ENCODE measurements at regions not wholly inside any gene's neighbourhood (a gene's known extent, or its start where the extent isn't known, plus 50 kb on each side); places are given as distances from the start of the nearest gene placed in this dataset.
"Not testable (repeated sequence)": the region's sequence is repeated elsewhere in the genome, so short reads cannot be mapped to it uniquely, and the experiment has no call there.

DNA sequence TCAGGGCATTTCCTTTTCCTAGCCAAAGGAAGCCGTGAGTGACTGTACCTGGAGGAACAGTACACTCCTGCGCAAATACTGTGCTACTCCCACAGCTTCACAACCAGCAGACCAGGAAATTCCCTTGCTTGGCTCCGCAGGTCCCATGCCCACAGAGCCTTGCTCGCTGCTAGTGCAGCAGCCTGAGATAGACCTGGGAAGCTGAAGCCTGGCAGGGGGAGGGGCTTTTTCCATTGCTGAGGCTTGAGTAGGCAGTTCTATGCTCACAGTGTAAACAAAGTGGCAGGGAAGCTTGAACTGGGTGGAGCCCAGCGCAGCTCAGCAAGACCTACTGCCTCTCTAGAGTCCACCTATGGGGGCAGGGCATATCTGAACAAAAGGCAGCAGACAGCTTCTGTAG lies 291.2 kb downstream of the HGF start:
- DNase-seq (ENCODE audit: low read depth), result no peak

DNA sequence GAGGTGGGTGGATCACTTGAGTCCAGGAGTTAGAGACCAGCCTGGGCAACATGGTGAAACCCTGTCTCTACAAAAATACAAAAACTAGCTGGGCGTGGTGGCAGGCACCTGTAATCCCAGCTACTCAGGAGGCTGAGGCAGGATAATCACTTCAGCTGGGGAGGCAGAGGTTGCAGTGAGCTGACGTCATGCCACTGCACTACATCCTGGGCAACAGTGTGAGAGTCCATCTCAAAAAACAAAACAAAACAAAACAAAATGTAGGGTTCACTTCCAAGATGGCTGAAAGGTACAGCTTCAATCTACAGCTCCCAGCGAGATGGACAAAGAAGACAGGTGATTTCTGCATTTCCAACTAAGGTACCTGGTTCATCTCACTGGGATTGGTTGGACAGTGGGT lies 291.6 kb downstream of the HGF start:
- not testable (repeated sequence) for DNase-seq (ENCODE audit: low read depth)

- no peak for DNase-seq (ENCODE audit: low read depth)
Observed at GRCh38 chr7:81473236-81473635, 296.6 kb downstream of the HGF start.

DNA sequence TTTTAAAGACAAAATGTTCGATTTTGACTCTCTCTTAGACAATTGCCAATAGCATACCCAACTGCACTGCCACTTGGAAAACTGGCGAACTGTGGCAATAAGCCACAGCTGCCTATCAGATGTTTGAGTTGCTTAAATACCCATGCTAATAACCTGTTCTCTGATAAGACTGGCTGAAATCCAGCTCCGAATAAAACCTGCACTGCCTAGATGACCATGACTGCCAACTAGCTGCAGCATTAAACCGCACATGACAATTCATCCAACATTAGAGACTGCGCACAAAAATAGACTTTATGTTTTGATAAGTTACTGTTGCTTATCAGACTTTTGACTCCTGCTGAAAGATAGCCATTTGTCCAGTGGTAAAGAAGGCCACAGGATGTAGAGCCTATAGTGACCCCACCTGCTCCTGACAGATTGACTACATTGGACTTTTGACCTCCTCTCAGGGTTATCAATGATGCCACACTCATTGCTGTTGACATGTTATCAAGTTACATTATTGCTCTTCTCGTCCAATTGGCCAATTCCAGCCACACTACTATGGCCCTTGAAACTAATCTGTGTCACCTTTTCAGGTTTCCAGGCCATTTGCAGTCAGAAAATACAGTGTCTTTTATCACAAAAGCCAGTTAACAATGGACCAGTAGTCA lies 299.0 kb downstream of the HGF start:
- no peak for DNase-seq (ENCODE audit: low read depth)

- DNase-seq (ENCODE audit: low read depth), result no peak
Observed at GRCh38 chr7:81469869-81470723, 299.8 kb downstream of the HGF start.

DNA sequence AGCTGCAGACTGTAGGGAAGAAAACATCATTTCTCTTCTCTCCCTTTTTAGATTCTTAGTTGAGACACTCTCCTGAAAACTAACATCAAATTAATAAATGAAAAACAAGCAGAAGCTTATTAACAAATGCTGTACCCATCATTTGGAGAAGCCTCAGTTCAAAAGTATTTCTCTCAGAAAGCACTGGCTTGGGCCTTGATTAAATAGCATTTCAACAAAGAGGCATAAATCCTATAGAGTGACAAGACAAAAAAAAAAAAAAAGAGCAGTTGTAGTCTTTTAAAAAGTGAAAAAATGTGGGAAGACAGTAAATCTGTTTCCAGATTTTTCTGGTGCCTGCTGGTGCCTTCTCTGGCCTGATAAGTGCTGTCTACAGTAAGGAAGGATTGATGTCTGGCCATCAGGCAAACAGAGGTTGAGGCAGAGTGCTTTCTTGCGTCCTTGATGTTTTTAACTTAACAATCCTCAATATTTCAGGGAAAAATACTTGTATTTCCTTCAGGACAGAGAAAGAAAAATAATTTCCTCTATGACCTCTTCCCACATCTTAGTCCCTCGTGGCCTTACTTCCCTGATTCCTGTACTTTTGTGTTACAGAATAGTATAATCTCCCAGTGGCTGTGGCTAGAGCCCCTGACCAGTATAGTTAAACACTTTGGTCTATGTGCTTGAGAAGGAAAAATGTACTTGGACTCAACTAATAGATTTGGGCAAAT lies 300.5 kb downstream of the HGF start:
- no peak for DNase-seq (ENCODE audit: low read depth)

GRCh38 chr7:81468526-81468925 lies 301.3 kb downstream of the HGF start:
- DNase-seq (ENCODE audit: low read depth), result no peak

- DNase-seq (ENCODE audit: low read depth), result no peak
Observed at GRCh38 chr7:81467964-81468363, 301.9 kb downstream of the HGF start.

DNA sequence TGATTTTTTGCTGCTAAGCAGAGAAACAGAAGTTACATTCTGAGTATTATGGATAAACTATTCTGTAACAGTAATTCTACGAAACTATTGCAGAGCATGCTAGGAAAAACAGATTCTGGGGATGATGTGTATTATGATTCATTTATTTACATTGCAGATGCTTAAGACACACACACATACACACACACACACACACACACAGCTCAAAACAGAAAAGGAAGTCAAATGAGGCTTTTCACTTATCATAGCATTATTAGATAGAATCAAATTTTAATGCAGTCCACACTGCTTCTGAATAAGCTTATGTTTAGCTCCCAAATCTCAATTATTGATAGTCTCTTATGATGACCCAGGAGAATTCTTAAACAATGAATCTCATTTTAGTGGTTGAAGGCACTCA lies 307.2 kb downstream of the HGF start:
- DNase-seq (ENCODE audit: low read depth), result no peak

DNA sequence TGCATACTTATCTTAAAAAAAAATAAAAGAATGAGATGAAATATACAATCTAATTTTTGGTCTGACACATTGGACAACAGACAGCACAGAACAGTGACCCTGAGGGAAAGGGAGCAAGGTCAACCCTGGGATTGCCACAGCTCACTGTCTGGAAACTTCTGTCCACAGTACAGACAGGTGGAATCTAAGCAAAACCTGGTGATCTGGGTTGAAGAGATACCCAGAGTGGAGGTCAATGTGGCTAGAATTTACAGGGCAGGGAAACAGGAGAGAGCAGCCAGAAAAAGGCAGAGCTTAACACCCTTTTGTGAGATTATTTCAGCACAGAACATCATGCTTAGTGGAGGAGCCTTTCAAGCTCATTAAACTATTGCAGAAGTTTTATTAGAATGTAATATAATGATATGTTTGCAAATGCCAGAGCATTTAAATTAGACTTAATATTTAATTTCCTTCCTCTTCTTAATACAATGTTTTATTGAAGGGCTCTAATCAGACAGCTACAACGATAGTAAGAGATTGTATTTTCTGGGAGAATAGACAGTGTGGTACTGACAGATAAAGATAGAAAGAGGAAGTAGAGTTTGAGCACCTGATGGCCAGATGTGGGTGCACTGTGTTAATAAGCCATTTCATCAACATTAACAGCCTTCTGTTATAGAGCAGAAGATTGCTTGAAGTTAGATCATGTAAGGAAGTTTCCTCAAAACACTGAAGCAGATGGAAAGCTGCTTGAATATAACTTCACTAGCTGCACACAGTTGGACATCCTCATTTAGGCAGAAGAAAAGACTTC lies 309.4 kb downstream of the HGF start:
- no peak for DNase-seq (ENCODE audit: low read depth)

- DNase-seq (ENCODE audit: low read depth), result no peak
Observed at GRCh38 chr7:81459485-81459884, 310.4 kb downstream of the HGF start.

GRCh38 chr7:81457852-81458522 lies 311.9 kb downstream of the HGF start:
- no peak for DNase-seq (ENCODE audit: low read depth)

DNA sequence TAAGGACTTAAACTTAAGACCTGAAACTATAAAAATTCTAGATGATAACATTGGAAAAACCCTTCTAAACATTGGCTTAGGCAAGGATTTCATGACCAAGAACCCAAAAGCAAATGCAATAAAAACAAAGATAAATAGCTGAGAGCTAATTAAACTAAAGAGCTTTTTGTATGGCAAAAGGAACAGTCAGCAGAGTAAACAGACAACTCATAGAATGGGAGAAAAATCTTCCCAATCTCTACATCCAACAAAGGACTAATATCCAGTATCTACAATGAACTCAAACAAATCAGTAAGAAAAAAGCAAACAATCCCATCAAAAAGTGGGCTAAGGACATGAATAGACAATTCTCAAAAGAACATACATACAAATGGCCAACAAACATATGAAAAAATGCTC lies 316.1 kb downstream of the HGF start:
- not testable (repeated sequence) for DNase-seq (ENCODE audit: low read depth)

- DNase-seq (ENCODE audit: low read depth), result no peak
Observed at GRCh38 chr7:81449105-81449504, 320.7 kb downstream of the HGF start.

GRCh38 chr7:81447351-81447952 lies 322.4 kb downstream of the HGF start:
- DNase-seq (ENCODE audit: low read depth), result no peak

DNA sequence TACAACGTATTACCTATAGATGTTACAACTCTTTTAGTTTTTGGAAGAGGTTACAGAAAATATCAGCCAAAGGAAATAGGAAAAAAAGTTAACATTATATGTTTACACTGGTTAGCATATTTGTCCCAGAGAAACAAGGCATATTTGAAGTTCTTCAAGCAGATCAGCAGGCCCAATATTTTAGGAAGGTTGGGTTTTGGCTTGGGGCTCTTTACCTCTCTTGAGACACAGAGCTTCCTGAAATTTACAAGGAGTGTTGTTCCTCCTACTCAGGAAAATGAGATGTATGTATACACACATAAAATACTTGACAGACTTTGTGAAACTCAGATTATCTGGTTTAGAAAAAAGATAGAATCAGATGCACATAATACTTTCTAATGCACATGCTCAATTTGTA lies 323.6 kb downstream of the HGF start:
- DNase-seq (ENCODE audit: low read depth), result no peak

DNA sequence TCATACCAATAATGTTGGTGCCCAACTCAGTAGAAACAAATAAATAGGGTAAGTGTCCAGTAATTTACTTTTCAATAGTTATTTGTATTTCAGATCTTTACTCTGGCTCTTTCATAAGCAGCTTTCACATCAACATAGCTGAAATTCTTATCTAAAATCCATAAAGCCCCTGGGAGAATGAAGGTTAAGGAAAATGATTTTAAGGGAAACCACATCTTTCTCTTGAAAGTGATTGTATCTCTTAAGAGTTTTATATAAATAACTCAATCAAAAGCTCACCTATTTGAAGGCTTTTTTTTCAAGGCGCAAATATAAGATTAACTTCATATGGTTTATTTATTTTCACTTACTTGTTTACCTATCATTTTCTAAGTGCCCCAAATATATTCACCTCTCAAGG lies 324.4 kb downstream of the HGF start:
- no peak for DNase-seq (ENCODE audit: low read depth)

DNA sequence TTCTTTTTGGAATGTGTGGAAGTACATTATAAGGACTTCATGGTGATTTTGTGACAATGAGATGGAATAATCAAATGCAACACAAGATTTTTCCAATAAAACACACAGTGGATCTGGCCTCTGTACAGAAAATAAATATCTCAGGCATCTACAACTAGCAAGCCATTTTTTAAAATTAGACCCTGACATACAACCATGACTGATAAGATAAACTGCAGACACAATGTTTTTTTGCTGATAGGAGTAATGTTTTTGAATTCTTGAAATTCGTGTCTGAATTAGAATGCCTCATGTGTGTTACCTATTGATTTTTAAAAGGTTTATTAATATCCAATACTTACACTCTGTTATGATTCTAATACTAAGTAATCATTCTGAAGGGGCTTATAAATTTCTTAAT lies 328.1 kb downstream of the HGF start:
- DNase-seq (ENCODE audit: low read depth), result no peak

- no peak for DNase-seq (ENCODE audit: low read depth)
Observed at GRCh38 chr7:81439591-81439990, 330.3 kb downstream of the HGF start.

- not testable (repeated sequence) for DNase-seq (ENCODE audit: low read depth)
Observed at GRCh38 chr7:81437160-81437559, 332.7 kb downstream of the HGF start.

DNA sequence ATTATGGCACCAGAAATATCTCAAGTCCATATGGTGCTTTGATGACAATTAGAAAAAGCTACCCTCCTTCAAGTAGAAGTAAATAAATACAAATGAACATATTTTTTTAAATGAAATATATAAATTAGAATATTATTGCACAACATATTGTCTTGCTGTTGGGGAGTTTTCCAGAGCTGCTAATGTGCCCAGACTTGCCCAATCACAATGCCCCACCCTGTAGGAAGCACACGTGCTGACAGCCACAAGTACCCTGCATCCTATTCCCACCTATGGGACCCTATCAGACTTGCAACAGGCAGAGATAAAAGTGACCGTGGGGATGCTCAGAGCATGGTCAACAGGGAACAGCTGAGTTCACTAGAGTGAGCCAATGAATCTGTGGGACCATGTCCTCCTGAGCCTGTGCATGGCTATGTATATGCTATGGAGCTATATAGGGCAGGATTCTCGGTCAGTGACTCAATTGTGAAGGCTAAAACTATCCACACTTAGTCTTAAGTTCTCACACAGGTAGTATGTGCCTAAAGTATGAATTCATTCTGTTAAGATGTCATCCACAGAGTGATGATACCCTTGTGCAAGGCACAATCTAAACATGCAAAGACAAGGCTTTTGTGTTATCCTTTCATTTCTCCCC lies 336.0 kb downstream of the HGF start:
- DNase-seq (ENCODE audit: low read depth), result no peak
